ENCODE measurements at regions not wholly inside any gene's neighbourhood (a gene's known extent, or its start where the extent isn't known, plus 50 kb on each side); places are given as distances from the start of the nearest gene placed in this dataset.

- TF ChIP-seq CTCF (conservative IDR thresholded peaks at IDR 0.05 in 1 of 2, IDR thresholded peaks at IDR 0.05 in 1 of 2; ENCODE audit: low read depth in 1 of 2, low read length in 2 of 2) (no peak), EZH2 (IDR thresholded peaks at IDR 0.05; ENCODE audit: low read length, missing control alignments) (no peak)
Observed at GRCh38 chr3:159819676-159820075, 169.0 kb upstream of the IL12A start.
